Neural cell (in vitro differentiated cells): ENCODE measurements at regions not wholly inside any gene's neighbourhood (a gene's known extent, or its start where the extent isn't known, plus 50 kb on each side); places are given as distances from the start of the nearest gene placed in this dataset.

Experiments used
- H2AFZ ChIP-seq: fragments of 200-600, 300-800 bp; sonication (generic), shearing (Covaris generic); 2 replicates; pipeline ENCODE4 v1.6.0; 2014; ENCODE audit warnings: low read depth, mild to moderate bottlenecking, antibody characterized with exemption, low read length, moderate library complexity
- H3F3A ChIP-seq: fragments of 200-600 bp; shearing (Covaris generic); 2 replicates; pipeline ENCODE4 v1.6.1; 2016; ENCODE audit warnings: mild to moderate bottlenecking, moderate library complexity, mixed read lengths, antibody characterized with exemption, low read length; ENCODE audit not compliant: insufficient read depth, poor library complexity, severe bottlenecking
- H3K27ac ChIP-seq: fragments of 200-600, 300-800 bp; sonication (generic), shearing (Covaris generic); 2 replicates; pipeline ENCODE4 v1.5.1; 2014; ENCODE audit warnings: mild to moderate bottlenecking, low read length, moderate library complexity
- H3K27me3 ChIP-seq: fragments of 300-800, 200-600 bp; sonication (generic), shearing (Covaris generic); 2 replicates; pipeline ENCODE4 v1.6.0; 2014; ENCODE audit warnings: mild to moderate bottlenecking, low read depth, low read length, moderate library complexity; ENCODE audit not compliant: insufficient read depth
- H3K36me3 ChIP-seq: fragments of 300-800, 200-600 bp; sonication (generic), shearing (Covaris generic); 2 replicates; pipeline ENCODE4 v1.5.1; 2014; ENCODE audit warnings: mild to moderate bottlenecking, antibody characterized with exemption, low read length, moderate library complexity; ENCODE audit not compliant: insufficient read depth
- H3K4me2 ChIP-seq: fragments of 300-800, 200-600 bp; sonication (generic), shearing (Covaris generic); 2 replicates; pipeline ENCODE4 v1.6.0; 2014; ENCODE audit warnings: mild to moderate bottlenecking, low read length
- H3K4me3 ChIP-seq: fragments of 300-800, 200-600 bp; sonication (generic), shearing (Covaris generic); 2 replicates; pipeline ENCODE4 v1.5.1; 2014; ENCODE audit warnings: mild to moderate bottlenecking, low read length, moderate library complexity
- H3K79me2 ChIP-seq: fragments of 200-600 bp; shearing (Covaris generic); replicated peaks from 2 replicates; pipeline ENCODE4 v1.6.0; 2014; ENCODE audit warnings: mild to moderate bottlenecking, low read length, moderate library complexity; ENCODE audit not compliant: insufficient read depth
- H3K9ac ChIP-seq: fragments of 300-800, 200-600 bp; sonication (generic), shearing (Covaris generic); 2 replicates; pipeline ENCODE4 v1.6.1; 2016; ENCODE audit warnings: mild to moderate bottlenecking, low read length, mixed read lengths
- H3K9me2 ChIP-seq: fragments of 200-600 bp; shearing (Covaris generic); 2 replicates; pipeline ENCODE4 v1.6.1; 2016; ENCODE audit warnings: mild to moderate bottlenecking, low read length, mixed read lengths; ENCODE audit not compliant: insufficient read depth
- H3K9me3 ChIP-seq: fragments of 200-600, 300-800 bp; sonication (generic), shearing (Covaris generic); 2 replicates; pipeline ENCODE4 v1.6.1; 2016; ENCODE audit warnings: mild to moderate bottlenecking, mixed run types, low read length, moderate library complexity, mixed read lengths
- H4K20me1 ChIP-seq: fragments of 200-600 bp; shearing (Covaris generic); 2 replicates; pipeline ENCODE4 v1.6.1; 2016; ENCODE audit warnings: mild to moderate bottlenecking, mixed run types; ENCODE audit not compliant: insufficient read depth
- CTCF ChIP-seq: fragments of 450-650 bp; IDR thresholded peaks from 2 replicates; pipeline ENCODE4 v1.5.1; 2014; ENCODE audit warnings: antibody characterized with exemption, mild to moderate bottlenecking, moderate library complexity; ENCODE audit not compliant: poor library complexity, severe bottlenecking
- EP300 ChIP-seq: fragments of 450-650 bp; conservative IDR thresholded peaks from 2 replicates; pipeline ENCODE4 v1.6.1; 2014; ENCODE audit warnings: antibody characterized with exemption, mild to moderate bottlenecking, moderate library complexity; ENCODE audit not compliant: poor library complexity, severe bottlenecking
- EZH2 ChIP-seq: fragments of 200-600, 300-800 bp; shearing (Covaris generic), sonication (generic); IDR thresholded peaks from 2 replicates; pipeline ENCODE4 v1.6.1; 2014; ENCODE audit warnings: antibody characterized with exemption, low read length, borderline replicate concordance, mild to moderate bottlenecking; ENCODE audit not compliant: insufficient read depth, poor library complexity, severe bottlenecking
- MXI1 ChIP-seq: fragments of 450-650 bp; conservative IDR thresholded peaks from 2 replicates; pipeline ENCODE4 v1.6.1; 2014; ENCODE audit warnings: antibody characterized with exemption, mild to moderate bottlenecking; ENCODE audit not compliant: poor library complexity, severe bottlenecking
- POLR2AphosphoS5 ChIP-seq: IDR thresholded peaks from 2 replicates; pipeline ENCODE4 v1.6.1; 2012
- RAD21 ChIP-seq: fragments of 450-650 bp; conservative IDR thresholded peaks from 2 replicates; pipeline ENCODE4 v1.6.1; 2014; ENCODE audit warnings: antibody characterized with exemption, mild to moderate bottlenecking, moderate library complexity
- REST ChIP-seq: IDR thresholded peaks from 2 replicates; pipeline ENCODE4 v1.6.1; 2012; ENCODE audit warnings: borderline replicate concordance
- SMC3 ChIP-seq: fragments of 450-650 bp; conservative IDR thresholded peaks from 2 replicates; pipeline ENCODE4 v1.6.1; 2014; ENCODE audit warnings: antibody characterized with exemption, mild to moderate bottlenecking, moderate library complexity; ENCODE audit not compliant: poor library complexity
- TAF1 ChIP-seq: IDR thresholded peaks from 2 replicates; pipeline ENCODE4 v1.6.1; 2012; ENCODE audit warnings: low read depth

DNA sequence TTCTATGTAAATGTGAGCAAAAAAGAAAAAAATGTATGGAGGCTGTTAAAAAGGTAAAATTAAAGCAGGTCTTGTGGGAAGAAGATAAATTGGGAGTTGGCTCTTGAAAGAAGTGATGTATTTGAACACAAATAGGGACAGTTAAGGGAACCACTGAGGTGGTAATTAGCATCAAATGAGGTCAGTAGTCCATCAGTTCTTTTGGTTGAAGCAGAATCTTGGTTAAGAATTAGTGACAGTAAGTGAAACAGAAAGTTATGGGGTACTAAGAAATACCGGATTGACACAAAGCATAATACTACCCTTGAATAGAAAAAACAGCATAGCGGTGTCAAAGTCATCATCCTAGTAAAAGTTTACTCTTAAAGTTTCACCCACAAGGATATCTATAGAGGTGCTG, 352.6 kb upstream of the VRK2 start:
- Histone ChIP-seq H4K20me1 (no peaks in the 10 kb centered on the region), H3K9me3 (peaks cover 3% of the 10 kb centered on the region), H2AFZ (no peak overlapping the region)

DNA sequence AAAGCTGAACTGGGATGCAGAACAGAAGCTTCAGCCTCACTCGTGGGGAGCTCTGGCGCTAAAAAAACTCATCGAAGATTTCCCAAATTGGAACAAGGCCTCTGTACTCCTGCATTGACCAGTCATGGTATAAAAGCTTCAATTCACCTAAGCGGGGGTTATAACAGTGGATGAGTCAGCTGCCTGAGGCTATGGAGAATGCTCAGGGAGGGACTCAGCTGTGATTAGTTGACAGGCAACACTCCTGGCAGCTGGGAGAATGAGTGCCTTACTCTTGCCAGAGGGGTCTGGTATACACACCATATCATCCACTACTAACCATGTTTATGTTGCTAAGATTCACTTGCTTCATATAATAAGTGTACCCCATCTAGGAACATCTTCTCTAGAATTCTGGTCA, 350.6 kb upstream of the VRK2 start:
- Histone ChIP-seq H3K9ac (no peak overlapping the region), H3K27ac (no peak overlapping the region), H3K9me2 (no peaks in the 10 kb centered on the region), H3K36me3 (no peaks in the 10 kb centered on the region), H3K27me3 (no peaks in the 10 kb centered on the region), H3F3A (no peaks in the 10 kb centered on the region), H3K4me3 (no peak overlapping the region), H3K9me3 (no peaks in the 10 kb centered on the region), H2AFZ (no peak overlapping the region), H3K79me2 (no peaks in the 10 kb centered on the region), H4K20me1 (no peaks in the 10 kb centered on the region), H3K4me2 (no peak overlapping the region)
- TF ChIP-seq POLR2AphosphoS5 (no peak), CTCF (no peak), EP300 (no peak), SMC3 (no peak), EZH2 (no peak)

More for the DNA sequence above, 352.6 kb upstream of the VRK2 start:
- Histone ChIP-seq H3K9me2 (no peaks in the 10 kb centered on the region), H3K27ac (no peak overlapping the region), H3K4me2 (no peak overlapping the region), H3K27me3 (no peaks in the 10 kb centered on the region), H3K9ac (no peak overlapping the region), H3K4me3 (no peak overlapping the region), H3K36me3 (no peaks in the 10 kb centered on the region), H3K79me2 (no peaks in the 10 kb centered on the region), H3F3A (no peaks in the 10 kb centered on the region)
- no peak for TF ChIP-seq CTCF
- no peak for TF ChIP-seq POLR2AphosphoS5
- TF ChIP-seq MXI1: no peak
- no peak for TF ChIP-seq EZH2
- TF ChIP-seq SMC3: no peak
- no peak for TF ChIP-seq EP300
- no peak for TF ChIP-seq RAD21
- TF ChIP-seq REST: no peak
- TF ChIP-seq TAF1: no peak
